NCI-H1694 (cell line): ENCODE measurements at regions not wholly inside any gene's neighbourhood (a gene's known extent, or its start where the extent isn't known, plus 50 kb on each side); places are given as distances from the start of the nearest gene placed in this dataset.

ENCODE experiments used
- DNase-seq: peaks from one replicate; lab custom pipeline; 2025; lab: John Stamatoyannopoulos, UW

DNA sequence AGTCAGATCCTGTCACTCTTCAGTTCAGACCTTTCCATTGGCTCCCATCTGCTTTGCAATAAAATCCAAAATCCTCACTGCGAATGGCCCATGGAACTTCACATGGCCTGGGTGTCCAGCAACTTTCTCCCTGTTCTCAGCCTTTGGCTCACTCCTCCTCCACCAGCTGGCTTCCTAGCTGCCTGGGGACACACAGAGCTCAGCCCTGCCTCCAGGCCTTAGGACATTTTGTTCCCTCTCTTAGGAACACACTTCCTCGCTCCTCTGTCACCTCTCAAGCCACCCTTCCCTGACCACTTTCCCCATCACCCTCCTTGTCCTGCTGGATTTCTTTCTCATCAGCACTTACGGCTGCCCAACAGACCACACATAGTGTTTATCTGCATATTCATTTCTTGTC, 419.6 kb downstream of the MED13L start:
- no peak for DNase-seq

DNA sequence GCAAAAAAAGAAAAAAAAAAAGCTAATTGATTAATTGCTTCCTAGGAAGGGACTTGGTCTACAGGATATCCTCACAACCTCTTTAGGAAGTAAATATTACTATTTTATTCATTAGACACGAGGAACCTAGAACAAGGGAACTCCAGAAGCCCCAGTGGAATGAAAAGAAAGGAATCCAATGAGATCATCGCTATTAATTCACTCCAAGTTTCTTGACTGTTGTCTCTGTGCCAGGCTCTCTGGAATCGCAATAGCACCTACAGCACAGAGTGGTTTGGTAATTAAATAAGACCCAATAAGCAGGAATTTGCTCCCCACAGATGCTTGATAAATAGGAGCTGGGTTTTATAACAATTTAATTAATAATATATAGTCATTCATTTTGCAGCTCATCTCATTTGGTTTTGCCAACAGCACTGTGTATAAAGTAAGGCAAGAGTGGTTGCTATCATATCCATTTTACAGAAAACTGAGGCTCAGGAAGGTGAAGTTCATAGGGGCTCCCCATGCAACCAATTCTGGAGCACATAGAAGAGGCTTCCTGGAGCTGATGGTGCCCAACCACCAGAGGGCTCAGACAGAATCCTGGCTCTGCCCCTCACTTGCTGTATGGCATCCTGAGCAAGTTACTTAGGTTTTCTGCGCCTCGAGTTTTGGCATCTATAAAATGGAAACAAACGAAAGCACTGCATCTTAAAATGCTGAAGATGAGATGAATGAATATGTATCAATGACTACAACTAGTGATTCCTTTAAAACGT, 420.2 kb downstream of the MED13L start:
- DNase-seq: no peak

DNA sequence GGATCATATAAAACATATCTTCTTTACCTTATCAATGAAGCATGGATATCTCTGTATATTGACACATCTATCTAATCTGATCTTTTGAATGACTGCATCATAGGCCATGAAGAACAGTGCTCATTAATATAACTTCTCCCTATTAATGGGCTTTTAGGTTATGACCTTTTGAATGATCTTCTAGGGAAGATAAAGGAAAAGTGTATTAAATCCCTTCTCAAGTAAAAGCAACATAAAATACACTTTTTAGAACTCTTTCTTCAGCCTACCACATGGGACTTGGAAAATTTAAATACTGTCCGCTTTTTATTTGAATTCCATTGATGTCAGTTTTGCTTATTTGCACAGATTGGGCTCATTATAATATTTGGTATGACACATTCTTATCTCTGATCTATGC, 425.4 kb downstream of the MED13L start:
- DNase-seq: no peak

DNA sequence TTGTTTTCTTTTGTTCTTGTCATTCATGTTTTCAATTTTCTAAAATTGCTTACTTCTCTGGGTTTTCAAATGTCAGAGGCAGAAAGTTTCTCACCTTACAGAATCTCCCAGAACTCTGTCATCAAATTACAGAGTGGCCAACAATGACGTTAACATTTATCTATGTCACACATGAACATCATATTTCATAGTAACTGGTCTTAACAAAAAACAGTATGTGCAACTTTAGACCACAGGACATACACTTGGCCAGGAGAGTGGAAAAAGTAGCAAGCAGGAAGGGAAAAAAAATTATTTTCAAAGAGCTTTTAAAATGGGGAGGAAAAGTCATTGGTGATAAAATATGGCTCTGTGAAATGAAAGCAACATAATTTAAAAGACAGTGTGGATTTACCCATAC, 426.5 kb downstream of the MED13L start:
- DNase-seq: no peak

GRCh38 chr12:115849262-115849943, 428.1 kb downstream of the MED13L start:
- no peak for DNase-seq

DNA sequence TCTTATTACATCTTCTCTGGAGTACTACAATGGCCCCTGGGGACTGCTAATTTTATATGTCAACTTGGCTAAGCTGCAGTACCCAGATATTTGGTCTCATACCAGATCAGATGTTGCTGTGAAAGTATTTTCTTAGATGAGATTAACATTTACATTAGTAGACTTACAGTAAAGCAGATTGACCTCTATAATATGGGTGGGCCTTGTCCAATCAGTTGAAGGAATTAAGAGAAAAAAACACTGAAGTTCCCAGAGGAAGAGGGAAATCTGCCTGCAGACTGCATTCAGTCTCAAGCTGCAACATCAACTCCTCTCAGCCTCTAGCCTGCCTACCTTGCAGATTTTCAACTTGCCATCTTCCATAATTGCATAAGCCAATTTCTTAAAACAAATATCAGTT, 430.1 kb downstream of the MED13L start:
- no peak for DNase-seq

DNA sequence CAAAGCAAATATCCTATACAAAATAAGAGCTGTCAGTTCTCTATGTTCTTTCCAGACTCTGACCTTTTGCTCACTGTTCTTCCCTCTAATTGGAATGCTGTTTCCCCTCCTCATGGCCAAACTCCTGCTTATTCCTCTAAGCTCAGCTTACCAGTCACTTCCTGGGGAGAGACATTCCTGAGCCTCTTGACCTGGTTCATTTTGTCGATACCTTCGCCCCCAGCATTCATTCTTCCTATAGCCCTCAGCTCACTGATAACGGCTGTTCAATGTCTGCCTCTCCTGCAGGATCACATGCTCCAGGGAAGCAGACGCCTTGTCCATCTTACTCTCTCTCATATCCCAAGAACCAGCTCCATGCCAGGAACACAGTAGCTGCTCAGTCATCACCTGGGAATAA, 431.0 kb downstream of the MED13L start:
- DNase-seq: no peak

DNA sequence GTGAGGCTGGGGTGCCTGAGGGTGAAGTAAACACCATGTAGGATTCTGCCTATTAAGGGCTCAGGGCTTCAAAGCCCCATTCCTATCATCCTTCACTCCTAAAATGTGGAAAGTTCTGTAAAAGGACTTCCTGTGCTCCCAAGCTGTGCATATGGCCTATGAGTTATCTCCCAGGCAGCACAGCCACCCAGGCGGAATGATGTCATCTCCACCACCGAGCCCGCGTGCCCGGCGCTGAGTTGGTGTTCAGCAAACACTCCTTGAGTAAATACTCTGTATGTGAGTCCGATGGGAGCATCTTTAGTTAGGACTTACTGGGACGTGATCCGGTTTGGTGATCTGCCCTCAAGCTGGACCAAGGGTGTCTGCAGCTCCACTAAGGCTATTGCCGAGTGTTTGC, 437.3 kb downstream of the MED13L start:
- no peak for DNase-seq

DNA sequence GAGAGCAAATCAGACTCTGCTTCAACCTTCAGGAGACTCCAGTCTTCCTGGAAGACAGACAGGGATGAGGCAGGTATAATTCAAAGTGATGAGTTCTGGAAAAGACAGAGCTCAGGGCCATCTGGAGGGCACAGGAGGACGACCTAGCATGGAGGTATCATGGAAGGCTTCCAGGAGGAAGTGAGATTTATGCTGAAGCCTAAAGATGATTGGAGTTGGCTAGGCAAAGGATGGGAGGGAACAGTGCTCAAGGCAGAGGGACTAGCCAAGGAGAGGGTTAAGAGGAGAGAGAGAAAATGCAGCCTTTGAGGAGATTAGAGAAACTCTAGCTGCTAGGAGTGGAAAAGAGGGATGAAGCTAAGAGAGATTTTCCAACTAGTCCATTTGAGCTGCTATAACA, 438.5 kb downstream of the MED13L start:
- no peak for DNase-seq

- DNase-seq: no peak
These were observed 440.3 kb downstream of the MED13L start for GRCh38 chr12:115837220-115837619.

DNA sequence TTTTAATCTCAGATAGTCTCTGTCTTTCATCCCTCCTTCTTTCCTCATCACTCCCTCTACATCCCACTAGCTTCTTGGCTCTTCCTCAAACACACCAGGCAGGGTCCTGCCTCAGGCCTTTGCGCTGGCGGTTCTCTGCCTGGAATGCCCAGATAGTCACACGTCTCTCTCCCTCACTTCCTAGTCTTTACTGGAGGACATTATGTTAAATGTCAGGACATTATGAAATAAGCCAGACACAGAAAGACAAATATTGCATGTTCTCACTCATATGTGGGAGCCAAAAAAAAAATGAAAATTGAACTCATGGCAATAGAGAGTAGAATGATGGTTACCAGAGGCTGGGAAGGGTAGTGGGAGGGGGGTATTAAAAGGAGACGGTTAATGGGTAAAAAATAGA, 442.0 kb downstream of the MED13L start:
- DNase-seq: no peak

DNA sequence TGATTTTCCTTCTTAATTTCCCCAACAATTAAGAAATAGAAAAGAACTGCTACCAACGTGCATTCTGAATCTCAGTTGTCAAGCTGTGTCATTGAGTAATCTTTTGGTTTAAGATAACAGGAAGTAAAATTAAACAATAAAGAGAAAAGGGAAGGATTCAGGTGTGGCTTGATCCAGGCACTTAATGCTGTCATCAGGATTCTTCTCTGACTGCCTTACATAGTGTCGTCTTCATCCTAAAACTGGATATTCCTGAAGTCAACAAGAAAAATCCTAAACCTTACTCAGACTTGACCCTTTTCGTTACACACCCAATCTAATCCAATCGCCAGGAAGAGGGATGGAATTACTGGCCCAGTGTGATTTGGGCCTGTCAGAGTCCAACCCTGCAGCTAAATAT, 443.8 kb downstream of the MED13L start:
- no peak for DNase-seq

DNA sequence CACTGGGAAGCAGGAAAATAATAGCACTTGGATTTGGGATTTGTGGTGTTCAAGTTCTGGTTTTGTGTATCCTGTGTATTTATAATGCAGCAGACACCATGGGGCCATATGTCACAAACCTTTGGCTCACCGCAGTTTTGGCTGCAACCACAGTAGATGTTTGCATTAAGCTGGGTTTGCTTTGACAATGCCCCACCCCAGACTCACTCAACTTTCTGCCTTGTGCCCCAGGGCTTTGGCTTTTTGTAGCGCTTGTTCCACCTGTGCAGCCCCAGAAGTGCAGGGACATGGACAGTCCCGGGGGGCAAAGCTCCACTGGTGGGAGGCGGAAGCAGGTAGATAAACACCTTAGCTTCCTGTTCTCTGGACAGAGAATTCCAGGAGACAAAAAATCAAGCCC, 446.9 kb downstream of the MED13L start:
- no peak for DNase-seq

GRCh38 chr12:115830070-115830469, 447.4 kb downstream of the MED13L start:
- DNase-seq: no peak

DNA sequence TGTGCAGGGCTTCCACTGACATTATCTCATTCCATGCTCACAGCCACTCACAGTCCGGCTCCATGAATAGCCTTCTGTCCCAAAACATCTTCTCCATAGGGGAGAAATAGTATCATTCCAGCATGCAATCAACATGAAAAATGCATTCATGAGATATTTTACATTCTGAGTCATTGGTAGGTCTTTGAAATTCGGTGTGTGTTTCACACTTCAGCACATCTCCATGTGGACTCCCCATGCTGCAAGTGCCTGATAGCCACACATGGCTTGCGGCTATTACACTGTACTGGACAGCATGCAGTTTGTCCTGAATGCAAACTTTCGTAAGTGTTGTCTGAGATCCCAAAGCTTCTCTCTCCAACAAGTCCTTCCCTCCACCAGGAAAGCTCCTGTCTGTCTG, 449.3 kb downstream of the MED13L start:
- DNase-seq: no peak

GRCh38 chr12:115824936-115825602, 452.4 kb downstream of the MED13L start:
- DNase-seq: no peak

GRCh38 chr12:115823635-115824034, 453.9 kb downstream of the MED13L start:
- DNase-seq: no peak

DNA sequence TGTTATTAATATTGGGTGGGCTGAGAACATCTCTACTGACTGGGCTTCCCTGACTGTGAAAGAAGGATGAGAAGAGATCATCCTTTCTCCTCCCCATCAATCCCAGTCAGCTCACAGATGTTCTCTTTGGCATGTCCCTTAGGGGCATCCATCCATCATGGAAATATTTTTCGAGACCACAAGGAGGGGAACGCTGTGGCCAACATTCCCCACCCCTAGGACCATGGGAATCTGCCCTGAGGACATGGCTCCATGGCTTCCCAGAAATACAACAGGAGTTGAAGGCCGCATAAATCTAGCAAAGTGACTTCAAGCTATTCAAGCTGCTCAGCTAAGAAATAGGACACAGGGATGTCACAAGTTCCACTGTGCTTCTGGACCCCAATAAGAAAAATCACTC, 456.8 kb downstream of the MED13L start:
- no peak for DNase-seq

DNA sequence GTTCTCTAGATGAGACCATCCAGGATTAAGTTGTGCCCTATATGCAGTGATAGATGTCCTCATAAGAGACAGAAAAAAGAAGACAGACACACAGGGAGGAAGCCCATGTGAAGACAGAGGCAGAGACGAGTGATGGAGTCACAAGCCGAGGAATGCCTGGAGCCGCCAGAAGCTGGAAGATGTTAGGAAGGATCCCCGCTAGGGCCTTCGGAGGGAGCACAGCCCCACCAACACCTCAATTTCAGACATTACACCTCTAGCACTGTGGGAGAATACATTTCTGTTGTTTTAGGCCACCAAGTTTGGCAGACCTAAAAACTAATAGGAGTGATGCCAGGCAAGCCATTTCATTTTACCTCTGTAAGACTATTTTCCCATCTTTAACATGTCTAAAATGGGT, 458.5 kb downstream of the MED13L start:
- no peak for DNase-seq

- no peak for DNase-seq
These were observed 460.1 kb downstream of the MED13L start for GRCh38 chr12:115817389-115817788.

GRCh38 chr12:115815924-115816323, 461.6 kb downstream of the MED13L start:
- no peak for DNase-seq

DNA sequence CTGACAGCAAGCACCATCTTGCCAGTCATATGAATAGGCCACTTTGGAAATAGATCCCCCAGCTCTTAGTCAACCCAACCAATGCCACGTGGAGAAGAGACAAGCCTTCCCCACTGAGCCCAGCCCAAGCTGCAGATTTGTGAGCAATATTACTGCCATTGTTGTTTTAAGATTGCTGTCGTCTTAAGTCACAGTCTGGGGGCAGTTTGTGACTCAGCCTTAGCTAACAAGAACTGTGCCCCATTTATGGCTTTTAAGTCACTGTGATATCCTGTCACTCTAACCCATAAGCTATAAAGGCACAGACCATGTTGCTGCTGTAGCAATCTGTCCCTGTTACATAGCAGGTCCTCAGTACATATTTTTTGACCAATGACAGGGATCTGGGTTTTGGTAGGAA, 464.2 kb downstream of the MED13L start:
- DNase-seq: no peak

DNA sequence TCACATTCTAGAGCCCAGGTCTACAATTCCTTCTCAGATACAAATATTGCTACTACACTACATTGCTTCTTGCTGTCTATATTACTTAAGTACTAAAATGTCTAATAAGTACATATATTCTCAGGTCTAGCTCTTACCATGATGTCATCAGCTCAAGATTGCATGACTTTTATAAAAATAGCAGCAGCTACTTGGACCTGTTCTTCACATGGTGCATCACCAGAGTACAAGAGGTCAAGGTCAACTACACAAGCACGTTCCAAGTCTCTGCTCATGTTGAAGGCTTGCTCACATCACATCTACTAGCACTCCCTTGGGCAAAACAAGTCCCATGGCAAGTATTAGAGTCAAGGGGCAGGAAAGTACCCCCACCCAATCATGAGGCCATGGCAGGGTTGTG, 465.6 kb downstream of the MED13L start:
- DNase-seq: no peak
